Esophagus muscularis mucosa (tissue), 3 donors: ENCODE measurements at regions not wholly inside any gene's neighbourhood (a gene's known extent, or its start where the extent isn't known, plus 50 kb on each side); places are given as distances from the start of the nearest gene placed in this dataset.

ENCODE experiments used
- CTCF ChIP-seq, 3 experiments: fragments of 200-600 bp in 2 of 3; fragments of 450-650 bp in 1 of 3; sonication (generic) in 2 of 3; IDR thresholded peaks; one replicate each; pipeline ENCODE4 v1.5.1; 2017 to 2019; ENCODE audit warnings: antibody characterized with exemption in 3 of 3, mild to moderate bottlenecking in 2 of 3, moderate library complexity in 1 of 3
- POLR2A ChIP-seq: fragments of 450-650 bp; IDR thresholded peaks from one replicate; pipeline ENCODE4 v1.6.1; 2017; ENCODE audit warnings: antibody characterized with exemption, moderate library complexity, mild to moderate bottlenecking, low read depth

- TF ChIP-seq CTCF (IDR thresholded peaks at IDR 0.05) (no peak), POLR2A (no peak)
Observed at GRCh38 chr2:80863147-80863714, 558.7 kb upstream of the LRRTM1 start.
